SU-DHL-6 (cell line): ENCODE measurements at regions not wholly inside any gene's neighbourhood (a gene's known extent, or its start where the extent isn't known, plus 50 kb on each side); places are given as distances from the start of the nearest gene placed in this dataset.

Source experiments
- EZH2phosphoT487 ChIP-seq: fragments of 200-600 bp; sonication (generic), shearing (Covaris generic); conservative IDR thresholded peaks from 2 replicates; pipeline ENCODE4 v1.6.1; 2018; ENCODE audit warnings: mild to moderate bottlenecking, antibody characterized with exemption, low read length, moderate library complexity, mixed read lengths
- TF ChIP-seq, protein P1 (sequence below): fragments of 200-600 bp; sonication (generic); IDR thresholded peaks from one replicate; pipeline ENCODE4 v1.5.1; 2017; ENCODE audit warnings: antibody characterized with exemption, mild to moderate bottlenecking, low read length, moderate library complexity; ENCODE audit not compliant: insufficient read depth, poor library complexity, severe bottlenecking

DNA sequence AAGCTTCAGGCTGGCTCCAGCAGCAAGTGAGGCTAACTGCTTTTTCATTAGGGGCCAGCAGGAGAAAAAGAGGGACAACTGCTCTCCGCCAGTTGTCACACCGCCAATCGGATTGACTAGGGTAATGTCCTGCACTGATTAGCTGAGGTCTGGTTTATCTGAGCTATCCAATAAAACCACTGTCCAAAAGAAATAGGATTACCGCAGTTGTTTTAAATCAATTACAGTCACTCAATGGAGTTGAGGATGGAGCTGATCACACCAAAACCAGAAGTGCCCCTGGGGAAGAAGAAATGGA, 351.4 kb upstream of the NPVF start:
- TF ChIP-seq, protein P1, sequence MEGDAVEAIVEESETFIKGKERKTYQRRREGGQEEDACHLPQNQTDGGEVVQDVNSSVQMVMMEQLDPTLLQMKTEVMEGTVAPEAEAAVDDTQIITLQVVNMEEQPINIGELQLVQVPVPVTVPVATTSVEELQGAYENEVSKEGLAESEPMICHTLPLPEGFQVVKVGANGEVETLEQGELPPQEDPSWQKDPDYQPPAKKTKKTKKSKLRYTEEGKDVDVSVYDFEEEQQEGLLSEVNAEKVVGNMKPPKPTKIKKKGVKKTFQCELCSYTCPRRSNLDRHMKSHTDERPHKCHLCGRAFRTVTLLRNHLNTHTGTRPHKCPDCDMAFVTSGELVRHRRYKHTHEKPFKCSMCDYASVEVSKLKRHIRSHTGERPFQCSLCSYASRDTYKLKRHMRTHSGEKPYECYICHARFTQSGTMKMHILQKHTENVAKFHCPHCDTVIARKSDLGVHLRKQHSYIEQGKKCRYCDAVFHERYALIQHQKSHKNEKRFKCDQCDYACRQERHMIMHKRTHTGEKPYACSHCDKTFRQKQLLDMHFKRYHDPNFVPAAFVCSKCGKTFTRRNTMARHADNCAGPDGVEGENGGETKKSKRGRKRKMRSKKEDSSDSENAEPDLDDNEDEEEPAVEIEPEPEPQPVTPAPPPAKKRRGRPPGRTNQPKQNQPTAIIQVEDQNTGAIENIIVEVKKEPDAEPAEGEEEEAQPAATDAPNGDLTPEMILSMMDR: no peak
- TF ChIP-seq EZH2phosphoT487: no peak
